H1 (cell line): ENCODE measurements at regions not wholly inside any gene's neighbourhood (a gene's known extent, or its start where the extent isn't known, plus 50 kb on each side); places are given as distances from the start of the nearest gene placed in this dataset.

Source experiments
- CHD1 ChIP-seq: IDR thresholded peaks from 2 replicates; pipeline ENCODE4 v1.6.1; 2012; ENCODE audit warnings: low read depth, low read length, improper control_type of control experiment
- CTBP2 ChIP-seq: IDR thresholded peaks from 2 replicates; pipeline ENCODE4 v1.7.0; 2011; ENCODE audit warnings: borderline replicate concordance, mild to moderate bottlenecking, moderate library complexity, mixed read lengths, low read length; ENCODE audit not compliant: insufficient read depth, insufficient read length
- GTF2F1 ChIP-seq: IDR thresholded peaks from 2 replicates; pipeline ENCODE4 v1.6.1; 2012; ENCODE audit warnings: low read depth, low read length, improper control_type of control experiment, borderline replicate concordance

GRCh38 chr9:108620767-108621166 is 235.0 kb downstream of the ACTL7B start (continued):
- TF ChIP-seq GTF2F1 (no peak), CTBP2 (no peak), CHD1 (no peak)
